T-helper 1 cell treated with Interleukin-12 subunit alpha and Interleukin-12 subunit beta and Interleukin-4 antibody, amounts not matched to agents 30 ng/mL and 1 ng/mL, for 36 hours (primary cell): ENCODE measurements at regions not wholly inside any gene's neighbourhood (a gene's known extent, or its start where the extent isn't known, plus 50 kb on each side); places are given as distances from the start of the nearest gene placed in this dataset.

ENCODE experiments used
- intact Hi-C: fragments of 100-400 bp; cut with micrococcal nuclease; formaldehyde crosslinking; loops from one replicate; pipeline ENCODE4 v1.15.1; 2024

GRCh38 chr4:100970414-100970813 is 376.9 kb downstream of the PPP3CA start:
- intact Hi-C loops, result no loop called here

- intact Hi-C loops, result no loop called here
Measured at GRCh38 chr4:100969925-100970324, 377.4 kb downstream of the PPP3CA start.

GRCh38 chr4:100968046-100968445 is 379.3 kb downstream of the PPP3CA start:
- intact Hi-C loops, result no loop called here

- intact Hi-C loops, result no loop called here
Measured at GRCh38 chr4:100963627-100964026, 383.7 kb downstream of the PPP3CA start.

- intact Hi-C loops, result no loop called here
Measured at GRCh38 chr4:100962698-100963097, 384.6 kb downstream of the PPP3CA start.

GRCh38 chr4:100960232-100960631 is 387.1 kb downstream of the PPP3CA start:
- intact Hi-C loops, result no loop called here

GRCh38 chr4:100954046-100954445 is 393.3 kb downstream of the PPP3CA start:
- intact Hi-C loops, result no loop called here

- intact Hi-C loops, result no loop called here
Measured at GRCh38 chr4:100953616-100954015, 393.7 kb downstream of the PPP3CA start.

- intact Hi-C loops, result no loop called here
Measured at GRCh38 chr4:100952590-100952989, 394.7 kb downstream of the PPP3CA start.

- intact Hi-C loops, result no loop called here
Measured at GRCh38 chr4:100949350-100949935, 397.9 kb downstream of the PPP3CA start.

- intact Hi-C loops, result no loop called here
Measured at GRCh38 chr4:100948911-100949310, 398.4 kb downstream of the PPP3CA start.

- intact Hi-C loops, result no loop called here
Measured at GRCh38 chr4:100945789-100946188, 401.5 kb downstream of the PPP3CA start.

GRCh38 chr4:100938698-100939097 is 408.6 kb downstream of the PPP3CA start:
- intact Hi-C loops, result no loop called here

GRCh38 chr4:100936661-100937375 is 410.5 kb downstream of the PPP3CA start:
- intact Hi-C loops, result no loop called here

- intact Hi-C loops, result no loop called here
Measured at GRCh38 chr4:100935090-100935489, 412.2 kb downstream of the PPP3CA start.

GRCh38 chr4:100933628-100934027 is 413.7 kb downstream of the PPP3CA start:
- intact Hi-C loops, result no loop called here

- intact Hi-C loops, result no loop called here
Measured at GRCh38 chr4:100929758-100930157, 411.9 kb upstream of the EMCN start.

- intact Hi-C loops, result no loop called here
Measured at GRCh38 chr4:100929135-100929534, 411.3 kb upstream of the EMCN start.

GRCh38 chr4:100926039-100926717 is 408.4 kb upstream of the EMCN start:
- intact Hi-C loops, result no loop called here

- intact Hi-C loops, result no loop called here
Measured at GRCh38 chr4:100913685-100914084, 395.9 kb upstream of the EMCN start.

GRCh38 chr4:100908540-100908939 is 390.7 kb upstream of the EMCN start:
- intact Hi-C loops, result no loop called here
